ENCODE measurements at regions not wholly inside any gene's neighbourhood (a gene's known extent, or its start where the extent isn't known, plus 50 kb on each side); places are given as distances from the start of the nearest gene placed in this dataset.
"Not testable (repeated sequence)": the region's sequence is repeated elsewhere in the genome, so short reads cannot be mapped to it uniquely, and the experiment has no call there.

- H3K4me1 ChIP-seq (ENCODE audit: control insufficient read depth in 1 of 2, insufficient read depth in 2 of 2, low read length in 2 of 2), result no peaks in the 10 kb centered on the region
- H3K27ac ChIP-seq (ENCODE audit: low read length), result no peak overlapping the region
- H3K9me3 ChIP-seq (ENCODE audit: control insufficient read depth in 1 of 2, low read length in 2 of 2), result no peaks in the 10 kb centered on the region
- H3K27me3 ChIP-seq (ENCODE audit: low read depth, low read length), result no peaks in the 10 kb centered on the region
- no peak overlapping the region for H3K4me3 ChIP-seq (ENCODE audit: low read depth in 1 of 2, low read length in 2 of 2)
- H3K36me3 ChIP-seq (ENCODE audit: control insufficient read depth in 1 of 2, insufficient read depth in 2 of 2, low read length in 2 of 2), result no peaks in the 10 kb centered on the region
These were observed 758.1 kb downstream of the RAPGEF2 start for GRCh38 chr4:159860945-159861344.

- H3K27ac ChIP-seq (ENCODE audit: low read length), result no peak overlapping the region
- no peaks in the 10 kb centered on the region for H3K4me1 ChIP-seq (ENCODE audit: control insufficient read depth in 1 of 2, insufficient read depth in 2 of 2, low read length in 2 of 2)
- no peak overlapping the region for H3K4me3 ChIP-seq (ENCODE audit: low read depth in 1 of 2, low read length in 2 of 2)
- no peaks in the 10 kb centered on the region for H3K27me3 ChIP-seq (ENCODE audit: low read depth, low read length)
- H3K36me3 ChIP-seq (ENCODE audit: control insufficient read depth in 1 of 2, insufficient read depth in 2 of 2, low read length in 2 of 2), result no peaks in the 10 kb centered on the region
- no peaks in the 10 kb centered on the region for H3K9me3 ChIP-seq (ENCODE audit: control insufficient read depth in 1 of 2, low read length in 2 of 2)
These were observed 761.5 kb downstream of the RAPGEF2 start for GRCh38 chr4:159864337-159864736.

GRCh38 chr4:159867673-159868072 is 764.8 kb downstream of the RAPGEF2 start:
- H3K36me3 ChIP-seq (ENCODE audit: control insufficient read depth in 1 of 2, insufficient read depth in 2 of 2, low read length in 2 of 2), result no peaks in the 10 kb centered on the region
- no peaks in the 10 kb centered on the region for H3K9me3 ChIP-seq (ENCODE audit: control insufficient read depth in 1 of 2, low read length in 2 of 2)
- no peaks in the 10 kb centered on the region for H3K4me1 ChIP-seq (ENCODE audit: control insufficient read depth in 1 of 2, insufficient read depth in 2 of 2, low read length in 2 of 2)
- no peak overlapping the region for H3K27ac ChIP-seq (ENCODE audit: low read length)
- no peak overlapping the region for H3K4me3 ChIP-seq (ENCODE audit: low read depth in 1 of 2, low read length in 2 of 2)
- no peaks in the 10 kb centered on the region for H3K27me3 ChIP-seq (ENCODE audit: low read depth, low read length)

- H3K9me3 ChIP-seq (ENCODE audit: control insufficient read depth in 1 of 2, low read length in 2 of 2); H3K27me3 ChIP-seq (ENCODE audit: low read depth, low read length); H3K4me3 ChIP-seq (ENCODE audit: low read depth in 1 of 2, low read length in 2 of 2); H3K27ac ChIP-seq (ENCODE audit: low read length); H3K4me1 ChIP-seq (ENCODE audit: control insufficient read depth in 1 of 2, insufficient read depth in 2 of 2, low read length in 2 of 2); H3K36me3 ChIP-seq (ENCODE audit: control insufficient read depth in 1 of 2, insufficient read depth in 2 of 2, low read length in 2 of 2): not testable (repeated sequence)
These were observed 766.1 kb downstream of the RAPGEF2 start for GRCh38 chr4:159868936-159869335.

- no peak overlapping the region for H3K4me3 ChIP-seq (ENCODE audit: low read depth in 1 of 2, low read length in 2 of 2)
- H3K36me3 ChIP-seq (ENCODE audit: control insufficient read depth in 1 of 2, insufficient read depth in 2 of 2, low read length in 2 of 2), result no peaks in the 10 kb centered on the region
- H3K9me3 ChIP-seq (ENCODE audit: control insufficient read depth in 1 of 2, low read length in 2 of 2), result no peaks in the 10 kb centered on the region
- no peaks in the 10 kb centered on the region for H3K27me3 ChIP-seq (ENCODE audit: low read depth, low read length)
- H3K27ac ChIP-seq (ENCODE audit: low read length), result no peak overlapping the region
- no peaks in the 10 kb centered on the region for H3K4me1 ChIP-seq (ENCODE audit: control insufficient read depth in 1 of 2, insufficient read depth in 2 of 2, low read length in 2 of 2)
These were observed 768.3 kb downstream of the RAPGEF2 start for GRCh38 chr4:159871141-159871540.

- Histone ChIP-seq H3K9me3 (ENCODE audit: control insufficient read depth in 1 of 2, low read length in 2 of 2) (no peaks in the 10 kb centered on the region), H3K4me3 (ENCODE audit: low read depth in 1 of 2, low read length in 2 of 2) (no peak overlapping the region), H3K4me1 (ENCODE audit: control insufficient read depth in 1 of 2, insufficient read depth in 2 of 2, low read length in 2 of 2) (no peaks in the 10 kb centered on the region), H3K27me3 (ENCODE audit: low read depth, low read length) (no peaks in the 10 kb centered on the region), H3K27ac (ENCODE audit: low read length) (no peak overlapping the region), H3K36me3 (ENCODE audit: control insufficient read depth in 1 of 2, insufficient read depth in 2 of 2, low read length in 2 of 2) (no peaks in the 10 kb centered on the region)
These were observed 778.3 kb downstream of the RAPGEF2 start for GRCh38 chr4:159881158-159881557.

- Histone ChIP-seq H3K4me3 (ENCODE audit: low read depth in 1 of 2, low read length in 2 of 2) (no peak overlapping the region), H3K27ac (ENCODE audit: low read length) (no peak overlapping the region), H3K9me3 (ENCODE audit: control insufficient read depth in 1 of 2, low read length in 2 of 2) (no peaks in the 10 kb centered on the region), H3K27me3 (ENCODE audit: low read depth, low read length) (no peaks in the 10 kb centered on the region), H3K36me3 (ENCODE audit: control insufficient read depth in 1 of 2, insufficient read depth in 2 of 2, low read length in 2 of 2) (no peaks in the 10 kb centered on the region), H3K4me1 (ENCODE audit: control insufficient read depth in 1 of 2, insufficient read depth in 2 of 2, low read length in 2 of 2) (no peaks in the 10 kb centered on the region)
These were observed 782.1 kb downstream of the RAPGEF2 start for GRCh38 chr4:159884989-159885388.

GRCh38 chr4:159899596-159899995 is 796.7 kb downstream of the RAPGEF2 start:
- Histone ChIP-seq H3K4me1 (ENCODE audit: control insufficient read depth in 1 of 2, insufficient read depth in 2 of 2, low read length in 2 of 2) (no peaks in the 10 kb centered on the region), H3K36me3 (ENCODE audit: control insufficient read depth in 1 of 2, insufficient read depth in 2 of 2, low read length in 2 of 2) (no peaks in the 10 kb centered on the region)

GRCh38 chr4:159900562-159900961 is 797.7 kb downstream of the RAPGEF2 start:
- peaks cover 0 to 6% of the 10 kb centered on the region in 2 donors for H3K9me3 ChIP-seq (ENCODE audit: control insufficient read depth in 1 of 2, low read length in 2 of 2)
- no peaks in the 10 kb centered on the region for H3K27me3 ChIP-seq (ENCODE audit: low read depth, low read length)
- H3K4me1 ChIP-seq (ENCODE audit: control insufficient read depth in 1 of 2, insufficient read depth in 2 of 2, low read length in 2 of 2), result no peaks in the 10 kb centered on the region
- no peaks in the 10 kb centered on the region for H3K36me3 ChIP-seq (ENCODE audit: control insufficient read depth in 1 of 2, insufficient read depth in 2 of 2, low read length in 2 of 2)
- H3K27ac ChIP-seq (ENCODE audit: low read length), result no peak overlapping the region
- H3K4me3 ChIP-seq (ENCODE audit: low read depth in 1 of 2, low read length in 2 of 2), result no peak overlapping the region

More at GRCh38 chr4:159899596-159899995, 796.7 kb downstream of the RAPGEF2 start:
- Histone ChIP-seq H3K9me3 (ENCODE audit: control insufficient read depth in 1 of 2, low read length in 2 of 2) (peaks cover 0 to 6% of the 10 kb centered on the region in 2 donors), H3K27me3 (ENCODE audit: low read depth, low read length) (no peaks in the 10 kb centered on the region), H3K27ac (ENCODE audit: low read length) (no peak overlapping the region), H3K4me3 (ENCODE audit: low read depth in 1 of 2, low read length in 2 of 2) (no peak overlapping the region)

- Histone ChIP-seq H3K4me1 (ENCODE audit: control insufficient read depth in 1 of 2, insufficient read depth in 2 of 2, low read length in 2 of 2) (no peaks in the 10 kb centered on the region), H3K36me3 (ENCODE audit: control insufficient read depth in 1 of 2, insufficient read depth in 2 of 2, low read length in 2 of 2) (no peaks in the 10 kb centered on the region), H3K27ac (ENCODE audit: low read length) (no peak overlapping the region), H3K4me3 (ENCODE audit: low read depth in 1 of 2, low read length in 2 of 2) (no peak overlapping the region), H3K9me3 (ENCODE audit: control insufficient read depth in 1 of 2, low read length in 2 of 2) (no peaks in the 10 kb centered on the region), H3K27me3 (ENCODE audit: low read depth, low read length) (no peaks in the 10 kb centered on the region)
These were observed 799.8 kb downstream of the RAPGEF2 start for GRCh38 chr4:159902648-159903047.

GRCh38 chr4:159904906-159905305 is 802.0 kb downstream of the RAPGEF2 start:
- Histone ChIP-seq H3K27me3 (ENCODE audit: low read depth, low read length) (no peaks in the 10 kb centered on the region), H3K4me1 (ENCODE audit: control insufficient read depth in 1 of 2, insufficient read depth in 2 of 2, low read length in 2 of 2) (no peaks in the 10 kb centered on the region), H3K9me3 (ENCODE audit: control insufficient read depth in 1 of 2, low read length in 2 of 2) (no peaks in the 10 kb centered on the region), H3K27ac (ENCODE audit: low read length) (no peak overlapping the region), H3K36me3 (ENCODE audit: control insufficient read depth in 1 of 2, insufficient read depth in 2 of 2, low read length in 2 of 2) (no peaks in the 10 kb centered on the region), H3K4me3 (ENCODE audit: low read depth in 1 of 2, low read length in 2 of 2) (no peak overlapping the region)

- no peak overlapping the region for H3K4me3 ChIP-seq (ENCODE audit: low read depth in 1 of 2, low read length in 2 of 2)
- no peak overlapping the region for H3K27ac ChIP-seq (ENCODE audit: low read length)
- H3K36me3 ChIP-seq (ENCODE audit: control insufficient read depth in 1 of 2, insufficient read depth in 2 of 2, low read length in 2 of 2), result no peaks in the 10 kb centered on the region
- no peaks in the 10 kb centered on the region for H3K9me3 ChIP-seq (ENCODE audit: control insufficient read depth in 1 of 2, low read length in 2 of 2)
- no peaks in the 10 kb centered on the region for H3K27me3 ChIP-seq (ENCODE audit: low read depth, low read length)
- no peaks in the 10 kb centered on the region for H3K4me1 ChIP-seq (ENCODE audit: control insufficient read depth in 1 of 2, insufficient read depth in 2 of 2, low read length in 2 of 2)
These were observed 803.2 kb downstream of the RAPGEF2 start for GRCh38 chr4:159906051-159906450.
